ENCODE measurements at regions not wholly inside any gene's neighbourhood (a gene's known extent, or its start where the extent isn't known, plus 50 kb on each side); places are given as distances from the start of the nearest gene placed in this dataset.

GRCh38 chr15:47513471-47513870, 203.8 kb upstream of the SEMA6D start:
- no peaks in the 10 kb centered on the region for H3K36me3 Mint-ChIP-seq

GRCh38 chr15:47514200-47514652, 203.1 kb upstream of the SEMA6D start:
- ChIA-PET POLR2A (no interaction called here), CTCF (no interaction called here)
- no peak overlapping the region for H3K27ac Mint-ChIP-seq
- H3K36me3 ChIP-seq (ENCODE audit: control insufficient read depth in 2 of 3, insufficient read depth in 3 of 3, low read length in 3 of 3): no peaks in the 10 kb centered on the region
- DNase-seq: no peak
- no peaks in the 10 kb centered on the region for H3K27me3 ChIP-seq (ENCODE audit: control insufficient read depth in 2 of 2, insufficient read depth in 2 of 2, low read length in 2 of 2)
- H3K27ac ChIP-seq (ENCODE audit: low read depth, low read length): no peak overlapping the region
- ATAC-seq: no peak
- H3K4me3 Mint-ChIP-seq: no peak overlapping the region
- no peaks in the 10 kb centered on the region for H3K4me1 Mint-ChIP-seq
- H3K9me3 ChIP-seq (ENCODE audit: control insufficient read depth in 2 of 3, low read length in 3 of 3): no peaks in the 10 kb centered on the region
- H3K27me3 Mint-ChIP-seq: no peaks in the 10 kb centered on the region
- no peak overlapping the region for H3K4me3 ChIP-seq (ENCODE audit: low read length)
- peaks cover 0 to 3% (median 0%) of the 10 kb centered on the region in 11 donors for H3K9me3 Mint-ChIP-seq
- intact Hi-C loops (cut with micrococcal nuclease): no loop called here
- H3K4me1 ChIP-seq (ENCODE audit: control insufficient read depth in 2 of 2, insufficient read depth in 2 of 2, low read length in 2 of 2): no peaks in the 10 kb centered on the region
- no peaks in the 10 kb centered on the region for H3K36me3 Mint-ChIP-seq

More at GRCh38 chr15:47513471-47513870, 203.8 kb upstream of the SEMA6D start:
- ChIA-PET POLR2A (no interaction called here), CTCF (no interaction called here)
- H3K4me3 ChIP-seq (ENCODE audit: low read length): no peak overlapping the region
- DNase-seq: no peak
- H3K4me1 Mint-ChIP-seq: no peaks in the 10 kb centered on the region
- no peaks in the 10 kb centered on the region for H3K9me3 ChIP-seq (ENCODE audit: control insufficient read depth in 2 of 3, low read length in 3 of 3)
- no peak for ATAC-seq
- H3K9me3 Mint-ChIP-seq: peaks cover 0 to 3% (median 0%) of the 10 kb centered on the region in 11 donors
- no peaks in the 10 kb centered on the region for H3K27me3 ChIP-seq (ENCODE audit: control insufficient read depth in 2 of 2, insufficient read depth in 2 of 2, low read length in 2 of 2)
- intact Hi-C loops (cut with micrococcal nuclease): no loop called here
- no peak overlapping the region for H3K4me3 Mint-ChIP-seq
- H3K27me3 Mint-ChIP-seq: no peaks in the 10 kb centered on the region
- H3K27ac Mint-ChIP-seq: no peak overlapping the region
- no peaks in the 10 kb centered on the region for H3K36me3 ChIP-seq (ENCODE audit: control insufficient read depth in 2 of 3, insufficient read depth in 3 of 3, low read length in 3 of 3)
- H3K27ac ChIP-seq (ENCODE audit: low read depth, low read length): no peak overlapping the region
- no peaks in the 10 kb centered on the region for H3K4me1 ChIP-seq (ENCODE audit: control insufficient read depth in 2 of 2, insufficient read depth in 2 of 2, low read length in 2 of 2)

- Histone ChIP-seq H3K4me3 (ENCODE audit: low read length) (no peak overlapping the region), H3K27ac (ENCODE audit: low read depth, low read length) (no peak overlapping the region), H3K4me1 (ENCODE audit: control insufficient read depth in 2 of 2, insufficient read depth in 2 of 2, low read length in 2 of 2) (no peaks in the 10 kb centered on the region), H3K27me3 (ENCODE audit: control insufficient read depth in 2 of 2, insufficient read depth in 2 of 2, low read length in 2 of 2) (no peaks in the 10 kb centered on the region), H3K36me3 (ENCODE audit: control insufficient read depth in 2 of 3, insufficient read depth in 3 of 3, low read length in 3 of 3) (no peaks in the 10 kb centered on the region), H3K9me3 (ENCODE audit: control insufficient read depth in 2 of 3, low read length in 3 of 3) (no peaks in the 10 kb centered on the region)
- ChIA-PET CTCF (no interaction called here), POLR2A (no interaction called here)
- Mint-ChIP-seq H3K36me3 (no peaks in the 10 kb centered on the region), H3K4me1 (no peaks in the 10 kb centered on the region), H3K9me3 (peaks cover 0 to 5% (median 0%) of the 10 kb centered on the region in 11 donors), H3K27me3 (peaks cover 0 to 4% (median 0%) of the 10 kb centered on the region in 5 donors), H3K27ac (no peak overlapping the region), H3K4me3 (no peak overlapping the region)
- intact Hi-C loops (cut with micrococcal nuclease): no loop called here
- DNase-seq (no peak), ATAC-seq (no peak)
These were observed 200.7 kb upstream of the SEMA6D start for GRCh38 chr15:47516558-47516957.

- no peaks in the 10 kb centered on the region for H3K4me1 Mint-ChIP-seq
- peaks cover 0 to 4% (median 0%) of the 10 kb centered on the region in 5 donors for H3K27me3 Mint-ChIP-seq
- ChIA-PET POLR2A (no interaction called here), CTCF (no interaction called here)
- no peak overlapping the region for H3K4me3 ChIP-seq (ENCODE audit: low read length)
- DNase-seq: no peak
- H3K4me3 Mint-ChIP-seq: no peak overlapping the region
- no peaks in the 10 kb centered on the region for H3K4me1 ChIP-seq (ENCODE audit: control insufficient read depth in 2 of 2, insufficient read depth in 2 of 2, low read length in 2 of 2)
- no peaks in the 10 kb centered on the region for H3K27me3 ChIP-seq (ENCODE audit: control insufficient read depth in 2 of 2, insufficient read depth in 2 of 2, low read length in 2 of 2)
- intact Hi-C loops (cut with micrococcal nuclease): no loop called here
- H3K36me3 ChIP-seq (ENCODE audit: control insufficient read depth in 2 of 3, insufficient read depth in 3 of 3, low read length in 3 of 3): no peaks in the 10 kb centered on the region
- no peaks in the 10 kb centered on the region for H3K36me3 Mint-ChIP-seq
- H3K9me3 Mint-ChIP-seq: peaks cover 0 to 5% (median 0%) of the 10 kb centered on the region in 11 donors
- no peaks in the 10 kb centered on the region for H3K9me3 ChIP-seq (ENCODE audit: control insufficient read depth in 2 of 3, low read length in 3 of 3)
- H3K27ac ChIP-seq (ENCODE audit: low read depth, low read length): no peak overlapping the region
- H3K27ac Mint-ChIP-seq: no peak overlapping the region
- ATAC-seq: no peak
These were observed 200.3 kb upstream of the SEMA6D start for GRCh38 chr15:47516972-47517371.

DNA sequence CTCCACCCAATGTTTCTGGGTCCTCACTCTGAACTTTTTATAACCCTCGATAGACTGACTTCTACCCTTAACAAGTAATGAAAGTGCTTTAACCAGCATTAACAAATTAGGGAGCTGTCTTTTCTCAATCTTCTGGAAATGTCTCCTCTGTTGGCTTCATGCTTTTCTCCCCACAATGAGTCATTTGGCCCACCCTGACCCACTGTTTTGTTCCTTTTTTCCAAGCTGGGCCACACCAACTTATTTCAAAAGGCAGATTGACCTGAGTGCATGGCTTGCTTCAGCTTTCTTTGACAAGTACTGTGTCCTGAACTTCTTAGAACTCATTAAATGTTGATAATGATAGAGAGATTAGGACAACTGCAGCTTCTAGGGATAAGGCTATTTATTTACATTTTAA, 199.6 kb upstream of the SEMA6D start:
- H3K27ac Mint-ChIP-seq: no peak overlapping the region
- ATAC-seq: no peak
- ChIA-PET POLR2A (no interaction called here), CTCF (no interaction called here)
- Histone ChIP-seq H3K36me3 (ENCODE audit: control insufficient read depth in 2 of 3, insufficient read depth in 3 of 3, low read length in 3 of 3) (no peaks in the 10 kb centered on the region), H3K9me3 (ENCODE audit: control insufficient read depth in 2 of 3, low read length in 3 of 3) (no peaks in the 10 kb centered on the region), H3K27ac (ENCODE audit: low read depth, low read length) (no peak overlapping the region), H3K4me3 (ENCODE audit: low read length) (no peak overlapping the region), H3K4me1 (ENCODE audit: control insufficient read depth in 2 of 2, insufficient read depth in 2 of 2, low read length in 2 of 2) (no peaks in the 10 kb centered on the region), H3K27me3 (ENCODE audit: control insufficient read depth in 2 of 2, insufficient read depth in 2 of 2, low read length in 2 of 2) (no peaks in the 10 kb centered on the region)
- no peak overlapping the region for H3K4me3 Mint-ChIP-seq
- no peaks in the 10 kb centered on the region for H3K4me1 Mint-ChIP-seq
- no peak for DNase-seq
- intact Hi-C loops (cut with micrococcal nuclease): no loop called here
- H3K36me3 Mint-ChIP-seq: no peaks in the 10 kb centered on the region
- peaks cover 0 to 5% (median 0%) of the 10 kb centered on the region in 11 donors for H3K9me3 Mint-ChIP-seq
- peaks cover 0 to 4% (median 0%) of the 10 kb centered on the region in 5 donors for H3K27me3 Mint-ChIP-seq

DNA sequence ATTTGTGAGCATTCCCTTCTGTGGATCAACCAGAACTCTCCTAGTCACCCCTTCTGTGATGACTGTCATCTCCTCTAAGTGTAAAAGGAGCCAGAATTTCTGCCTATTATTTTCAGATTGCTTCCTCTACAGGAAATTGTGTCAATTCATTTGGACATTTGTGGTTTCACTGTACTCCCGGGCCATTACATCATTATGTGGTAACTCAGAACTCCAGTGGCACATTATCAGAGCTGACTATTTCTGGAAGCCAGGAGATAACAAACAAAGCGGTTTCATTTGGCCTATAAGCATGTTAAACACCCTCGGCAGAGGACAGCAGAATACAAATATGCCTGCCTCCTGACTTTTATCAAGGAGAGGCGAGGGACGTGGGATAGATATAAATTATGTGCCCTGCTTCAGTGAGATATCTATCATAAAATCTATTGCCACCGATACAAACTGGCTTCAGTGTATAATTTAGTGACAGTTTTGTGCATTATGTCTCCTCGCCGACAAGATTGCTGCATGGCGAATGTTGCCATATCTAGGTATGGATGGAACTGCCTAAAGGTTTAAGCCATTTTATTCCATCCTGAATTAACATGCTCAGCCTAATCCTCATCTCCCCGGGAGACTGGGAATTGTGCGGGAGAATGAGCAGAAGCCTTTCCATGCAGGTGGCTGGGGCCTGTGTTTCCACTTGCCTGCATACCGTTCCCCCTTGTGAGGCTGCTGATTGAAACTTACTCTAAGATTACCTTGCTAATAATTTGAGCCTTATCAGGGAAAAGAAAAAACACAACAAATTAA, 193.4 kb upstream of the SEMA6D start:
- ATAC-seq: peak; percentile 52
- Mint-ChIP-seq H3K27me3 (peaks cover 0 to 8% (median 0%) of the 10 kb centered on the region in 5 donors), H3K4me3 (no peak overlapping the region), H3K36me3 (no peaks in the 10 kb centered on the region), H3K27ac (no peak overlapping the region), H3K4me1 (peaks cover 0 to 4% (median 0%) of the 10 kb centered on the region in 7 donors), H3K9me3 (peaks cover 0 to 6% (median 2%) of the 10 kb centered on the region in 11 donors)
- H3K27me3 ChIP-seq (ENCODE audit: control insufficient read depth in 2 of 2, insufficient read depth in 2 of 2, low read length in 2 of 2): no peaks in the 10 kb centered on the region
- ChIA-PET CTCF (no interaction called here), POLR2A (no interaction called here)
- H3K9me3 ChIP-seq (ENCODE audit: control insufficient read depth in 2 of 3, low read length in 3 of 3): no peaks in the 10 kb centered on the region
- no peak overlapping the region for H3K4me3 ChIP-seq (ENCODE audit: low read length)
- H3K4me1 ChIP-seq (ENCODE audit: control insufficient read depth in 2 of 2, insufficient read depth in 2 of 2, low read length in 2 of 2): no peaks in the 10 kb centered on the region
- no peaks in the 10 kb centered on the region for H3K36me3 ChIP-seq (ENCODE audit: control insufficient read depth in 2 of 3, insufficient read depth in 3 of 3, low read length in 3 of 3)
- H3K27ac ChIP-seq (ENCODE audit: low read depth, low read length): no peak overlapping the region
- intact Hi-C loops (cut with micrococcal nuclease): no loop called here
- DNase-seq: no peak

GRCh38 chr15:47529241-47529640, 188.1 kb upstream of the SEMA6D start:
- H3K27me3 ChIP-seq (ENCODE audit: control insufficient read depth in 2 of 2, insufficient read depth in 2 of 2, low read length in 2 of 2): no peaks in the 10 kb centered on the region
- H3K9me3 ChIP-seq (ENCODE audit: control insufficient read depth in 2 of 3, low read length in 3 of 3): no peaks in the 10 kb centered on the region
- POLR2A ChIA-PET: no interaction called here

More at GRCh38 chr15:47529241-47529640, 188.1 kb upstream of the SEMA6D start:
- ATAC-seq: no peak
- Mint-ChIP-seq H3K36me3 (no peaks in the 10 kb centered on the region), H3K9me3 (peaks cover 0 to 7% (median 2%) of the 10 kb centered on the region in 11 donors), H3K4me3 (no peak overlapping the region), H3K4me1 (no peaks in the 10 kb centered on the region), H3K27ac (no peak overlapping the region), H3K27me3 (peaks cover 0 to 11% (median 5%) of the 10 kb centered on the region in 5 donors)
- Histone ChIP-seq H3K4me3 (ENCODE audit: low read length) (no peak overlapping the region), H3K4me1 (ENCODE audit: control insufficient read depth in 2 of 2, insufficient read depth in 2 of 2, low read length in 2 of 2) (no peaks in the 10 kb centered on the region), H3K36me3 (ENCODE audit: control insufficient read depth in 2 of 3, insufficient read depth in 3 of 3, low read length in 3 of 3) (no peaks in the 10 kb centered on the region), H3K27ac (ENCODE audit: low read depth, low read length) (no peak overlapping the region)
- DNase-seq: no peak
- CTCF ChIA-PET: no interaction called here
- intact Hi-C loops (cut with micrococcal nuclease): no loop called here

All from naive thymus-derived CD4-positive, alpha-beta T cell (primary cell).